Kidney tubule cell (primary cell): ENCODE measurements at regions not wholly inside any gene's neighbourhood (a gene's known extent, or its start where the extent isn't known, plus 50 kb on each side); places are given as distances from the start of the nearest gene placed in this dataset.
"Not testable (repeated sequence)": the region's sequence is repeated elsewhere in the genome, so short reads cannot be mapped to it uniquely, and the experiment has no call there.

Experiments
- DNase-seq: peaks from one replicate; pipeline ENCODE4 v3.0.0-alpha.2; 2018; ENCODE audit warnings: low spot score

DNA sequence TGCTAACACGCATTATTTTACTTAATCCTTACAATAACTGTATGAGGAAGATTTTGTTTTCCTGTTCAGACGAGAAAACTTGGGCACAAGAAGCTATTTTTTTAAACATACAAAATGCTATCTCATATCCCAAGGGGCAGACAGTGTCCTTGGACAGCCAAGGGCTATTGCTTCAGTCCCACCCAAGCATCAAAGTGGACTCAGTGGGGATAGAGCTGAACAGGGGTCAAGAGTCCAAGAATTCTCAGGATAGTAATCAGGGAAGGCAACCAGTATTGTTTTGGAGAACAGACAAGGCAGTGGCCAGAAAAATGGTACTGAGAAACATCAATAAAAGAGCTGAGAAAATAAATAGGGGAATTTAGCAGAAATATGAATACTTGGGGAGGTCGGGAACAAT, 465.7 kb downstream of the PLPP3 start:
- no peak for DNase-seq

DNA sequence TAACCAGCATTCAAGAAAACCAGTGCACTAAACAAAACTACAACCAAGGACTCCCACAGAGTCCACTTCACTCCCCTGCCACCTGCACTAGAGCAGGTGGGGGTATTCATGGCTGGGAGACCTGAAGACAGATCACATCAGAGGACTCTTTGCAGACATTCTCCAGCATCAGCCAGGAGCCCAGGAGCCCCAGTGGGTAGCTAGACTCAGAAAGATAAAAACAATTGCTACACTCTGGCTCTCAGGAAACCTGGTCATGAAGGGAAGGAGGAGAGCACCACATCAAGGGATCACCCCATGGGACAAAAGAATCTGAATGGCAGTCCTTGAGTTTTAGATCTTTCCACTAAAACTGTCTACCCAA, 472.1 kb downstream of the PLPP3 start:
- no peak for DNase-seq

DNA sequence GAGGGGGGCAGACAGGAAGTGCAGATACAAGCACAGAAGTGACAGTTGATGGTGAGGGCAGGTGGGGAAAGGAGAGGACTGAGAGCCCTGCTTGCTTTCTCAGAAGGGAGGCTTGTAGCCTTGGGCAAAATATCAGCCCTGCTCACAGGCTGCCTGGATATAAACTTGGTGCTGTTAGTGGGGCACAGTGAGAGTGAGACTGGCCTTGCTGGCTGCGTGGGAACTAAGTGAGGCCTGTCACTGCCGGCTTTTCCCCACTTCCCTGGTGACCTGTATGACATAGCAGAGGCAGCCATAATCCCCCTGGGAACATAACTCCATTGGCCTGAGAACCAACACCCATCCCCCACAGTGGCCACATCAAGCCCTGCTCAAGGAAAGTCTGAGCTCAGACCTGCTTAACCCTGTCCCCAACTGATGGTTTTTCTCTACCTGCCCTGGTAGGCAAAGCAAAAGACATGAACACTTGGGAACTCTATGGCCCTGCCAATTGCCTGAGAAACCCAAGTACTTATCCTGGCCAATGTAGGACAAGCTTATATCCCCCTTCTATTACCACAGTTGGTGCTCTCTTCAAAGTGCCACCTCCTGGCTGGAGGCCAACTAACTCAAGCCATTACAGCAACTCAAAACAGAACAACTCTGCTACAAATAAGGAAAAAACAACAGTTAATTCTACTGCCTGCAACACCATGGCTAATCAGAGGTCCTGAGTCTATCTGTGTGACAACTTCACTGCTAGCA, 472.7 kb downstream of the PLPP3 start:
- no peak for DNase-seq

DNA sequence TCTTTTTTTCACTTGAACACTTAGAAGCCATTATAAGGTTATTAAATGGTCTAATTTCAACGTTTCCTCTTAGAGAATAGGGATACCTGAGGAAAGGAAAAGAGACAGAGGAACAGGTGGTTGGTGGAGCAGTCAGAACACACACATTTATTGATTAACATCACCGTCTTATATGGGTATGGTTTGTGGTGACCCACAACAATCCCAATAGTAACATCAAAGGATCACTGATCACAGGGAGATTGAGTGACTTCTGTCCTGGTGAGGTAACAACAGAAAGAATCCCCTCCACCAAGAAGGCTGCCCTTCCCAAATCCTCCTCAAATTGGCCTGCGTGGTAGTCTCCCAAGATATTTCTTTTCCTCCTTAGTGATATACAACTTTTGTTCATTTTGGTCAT, 474.0 kb downstream of the PLPP3 start:
- DNase-seq = no peak

DNA sequence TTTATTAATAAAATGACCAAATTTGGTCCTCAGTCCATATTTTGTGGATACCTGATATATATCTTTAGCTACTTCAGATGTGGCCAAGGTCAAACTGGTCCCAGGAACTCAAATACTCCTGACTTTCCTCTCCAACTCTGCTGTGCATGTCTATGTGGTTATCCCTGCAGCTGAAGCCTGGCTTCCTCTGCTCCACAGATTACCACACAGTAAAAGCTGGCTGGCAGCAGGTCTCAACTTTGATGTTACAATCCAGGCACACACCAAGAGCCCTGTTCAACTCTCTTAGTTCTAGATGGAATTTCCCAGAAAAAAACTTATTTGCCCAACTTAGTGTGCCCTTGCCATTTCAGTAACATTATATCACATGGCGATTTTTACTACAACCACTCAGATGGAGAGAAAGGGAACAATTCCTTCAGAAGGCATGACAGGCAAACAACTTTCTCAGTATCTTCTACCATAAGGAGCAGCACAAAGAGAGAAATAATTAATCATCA, 479.5 kb downstream of the PLPP3 start:
- no peak for DNase-seq

DNA sequence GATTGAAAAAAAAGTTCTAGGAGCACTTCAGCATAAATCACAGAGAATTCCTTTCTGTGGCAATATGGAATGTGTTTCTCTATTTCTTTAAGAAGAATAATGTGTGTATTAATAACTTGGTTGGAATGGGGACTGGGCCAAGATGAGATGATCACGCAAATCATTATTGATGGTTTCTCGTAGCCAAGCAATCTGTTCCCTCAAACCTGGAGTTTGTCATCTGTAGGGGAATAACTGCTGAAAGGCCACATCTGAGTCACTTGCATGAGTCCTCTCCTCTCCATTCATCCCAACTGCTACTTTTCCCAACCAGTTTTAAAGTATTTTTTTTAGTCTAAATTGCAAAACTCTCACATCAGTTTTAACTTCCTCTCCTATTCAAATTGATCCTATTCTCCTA, 480.4 kb downstream of the PLPP3 start:
- no peak for DNase-seq

DNA sequence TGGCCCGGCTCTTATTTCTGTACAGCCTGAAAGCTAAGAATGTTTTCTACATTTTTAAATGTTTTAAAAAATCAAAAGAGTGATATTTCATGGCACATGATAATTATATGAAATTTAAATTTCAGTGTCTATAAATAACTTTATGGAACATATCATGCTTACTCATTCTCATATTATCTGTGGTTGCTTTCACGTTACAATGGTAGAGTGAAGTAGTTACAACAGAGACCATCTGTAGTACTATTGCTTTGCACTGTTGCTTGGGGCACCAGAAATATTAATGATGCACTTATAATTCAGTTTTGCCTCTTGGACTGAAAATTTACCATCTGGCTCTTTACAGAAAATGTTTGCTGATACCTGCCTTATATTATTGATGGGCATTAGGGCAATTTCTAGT, 481.6 kb downstream of the PLPP3 start:
- DNase-seq = no peak

DNA sequence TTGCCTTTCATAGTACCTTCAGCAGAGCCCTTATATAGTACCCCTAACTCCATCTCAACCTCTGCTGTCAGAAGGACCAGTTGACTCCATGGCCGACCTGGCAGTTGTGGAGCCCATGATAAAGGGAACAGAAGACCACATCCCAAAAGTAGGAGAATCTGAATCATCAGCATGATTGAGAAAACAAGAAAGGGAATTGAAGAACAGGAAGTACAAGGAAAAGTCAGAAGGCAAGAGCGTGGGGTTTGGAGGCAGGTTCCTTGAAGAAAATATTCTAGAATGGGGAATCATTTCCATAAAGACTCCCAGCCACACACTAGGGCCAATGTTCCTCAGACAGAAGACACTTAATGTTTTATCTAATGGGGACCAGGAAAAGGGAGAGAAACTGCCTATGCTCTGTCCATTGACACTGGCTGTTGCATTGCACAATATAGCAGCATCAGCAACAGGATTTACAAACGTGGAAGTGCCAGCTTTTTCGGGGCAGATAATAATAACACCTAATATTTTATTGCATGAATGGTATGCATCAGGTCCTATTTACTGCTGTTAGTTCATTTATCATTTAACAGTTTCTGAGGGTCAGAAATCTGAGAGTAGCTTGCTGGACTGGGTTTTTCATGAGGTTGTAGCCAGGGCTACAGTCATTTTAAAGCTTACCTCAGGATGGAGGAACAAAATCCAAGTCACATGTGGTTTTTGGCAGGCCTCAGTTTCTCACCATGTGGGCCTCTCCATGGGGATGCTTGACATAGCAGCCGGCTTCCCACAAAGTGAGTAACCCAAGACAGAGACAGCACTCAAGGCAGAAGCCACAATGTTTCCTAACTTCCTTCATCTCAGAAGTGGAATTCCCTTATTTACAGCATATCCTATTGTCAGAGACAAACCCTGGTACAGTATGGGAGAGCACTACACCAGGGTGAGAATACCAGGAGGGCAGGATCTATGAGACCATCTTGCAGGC, 483.4 kb downstream of the PLPP3 start:
- DNase-seq = peak; percentile 60

DNA sequence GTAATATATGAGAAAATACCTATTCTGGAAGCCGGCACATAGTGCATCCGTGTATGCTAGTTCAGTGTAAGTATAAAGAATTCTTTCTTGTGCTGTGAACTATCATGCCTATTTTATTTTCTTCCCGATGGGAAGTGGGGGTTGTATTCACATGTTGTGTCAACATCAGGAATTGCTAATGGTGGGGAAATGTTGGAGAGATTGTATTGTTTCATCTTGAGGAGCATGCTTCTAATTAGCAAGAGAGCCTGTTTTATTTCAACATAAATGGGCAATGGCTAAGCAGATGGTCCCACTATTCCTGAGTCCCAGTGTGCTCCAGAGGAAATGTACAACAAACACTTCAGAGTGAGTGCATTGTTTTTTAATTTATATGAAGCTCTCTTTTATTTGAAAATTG, 485.2 kb downstream of the PLPP3 start:
- DNase-seq = no peak

DNA sequence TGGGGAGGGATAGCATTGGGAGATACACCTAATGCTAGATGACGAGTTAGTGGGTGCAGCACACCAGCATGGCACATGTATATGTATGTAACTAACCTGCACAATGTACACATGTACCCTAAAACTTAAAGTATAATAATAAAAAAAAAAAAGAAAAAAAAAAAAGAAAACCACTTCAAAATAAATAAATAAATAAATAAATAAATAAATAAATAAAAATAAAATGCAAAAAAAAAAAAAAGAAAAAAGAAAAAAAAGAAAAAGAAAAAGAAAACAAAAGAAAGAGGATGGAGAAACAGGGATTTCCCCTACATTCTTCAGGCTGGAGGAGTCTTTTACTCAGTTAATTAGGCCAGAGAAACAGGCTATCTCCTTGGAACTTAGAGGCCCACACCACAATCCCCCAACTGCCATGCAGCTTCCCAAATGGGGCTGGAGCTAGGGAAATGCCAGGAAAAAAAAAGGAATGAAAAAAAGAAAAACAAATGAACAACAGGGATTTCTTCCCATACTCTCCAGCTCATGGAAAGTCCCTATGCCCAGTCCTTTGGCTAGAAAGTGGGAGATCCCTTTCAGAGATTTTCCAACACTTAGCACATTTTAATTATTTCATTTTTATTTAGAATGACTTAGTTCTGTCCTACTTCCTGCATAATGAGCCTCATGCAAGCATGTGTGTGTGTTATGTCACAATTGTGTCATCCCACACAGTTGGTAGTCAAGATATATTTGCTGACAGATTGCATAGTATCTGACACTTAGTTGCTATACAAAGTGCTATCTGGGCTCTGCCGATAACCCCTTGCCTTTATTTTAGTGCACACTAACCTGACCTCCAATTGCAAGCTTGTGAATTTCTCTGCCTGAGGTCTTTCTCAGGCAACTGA, 486.4 kb downstream of the PLPP3 start:
- DNase-seq = no peak

DNA sequence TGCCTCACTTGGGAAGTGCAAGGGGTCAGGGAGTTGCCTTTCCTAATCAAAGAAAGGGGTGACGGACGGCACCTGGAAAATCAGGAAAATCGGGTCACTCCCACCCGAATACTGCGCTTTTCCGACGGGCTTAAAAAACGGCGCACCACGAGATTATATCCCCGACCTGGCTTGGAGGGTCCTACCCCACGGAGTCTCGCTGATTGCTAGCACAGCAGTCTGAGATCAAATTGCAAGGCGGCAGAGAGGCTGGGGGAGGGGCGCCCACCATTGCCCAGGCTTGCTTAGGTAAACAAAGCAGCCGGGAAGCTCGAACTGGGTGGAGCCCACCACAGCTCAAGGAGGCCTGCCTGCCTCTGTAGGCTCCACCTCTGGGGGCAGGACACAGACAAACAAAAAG, 489.5 kb downstream of the PLPP3 start:
- not testable (repeated sequence) for DNase-seq

DNA sequence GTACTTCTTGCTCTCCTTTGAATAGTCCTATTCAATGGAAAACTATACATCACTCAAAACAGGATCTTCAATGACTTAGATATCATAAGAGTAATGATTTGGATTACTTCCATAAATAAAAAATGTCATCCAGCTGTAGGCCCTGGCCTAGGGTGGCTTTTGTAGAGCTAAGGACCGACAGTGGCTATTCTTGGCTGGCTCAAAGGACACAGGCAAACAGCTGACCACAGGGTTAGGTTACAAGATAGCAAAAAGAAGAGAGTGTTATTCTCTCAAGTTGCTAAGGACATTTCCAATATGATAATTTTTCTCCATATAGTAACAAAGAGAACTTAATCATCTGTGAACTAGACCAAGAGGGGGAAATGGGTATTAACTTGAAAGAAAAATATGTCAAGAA, 495.1 kb downstream of the PLPP3 start:
- no peak for DNase-seq

DNA sequence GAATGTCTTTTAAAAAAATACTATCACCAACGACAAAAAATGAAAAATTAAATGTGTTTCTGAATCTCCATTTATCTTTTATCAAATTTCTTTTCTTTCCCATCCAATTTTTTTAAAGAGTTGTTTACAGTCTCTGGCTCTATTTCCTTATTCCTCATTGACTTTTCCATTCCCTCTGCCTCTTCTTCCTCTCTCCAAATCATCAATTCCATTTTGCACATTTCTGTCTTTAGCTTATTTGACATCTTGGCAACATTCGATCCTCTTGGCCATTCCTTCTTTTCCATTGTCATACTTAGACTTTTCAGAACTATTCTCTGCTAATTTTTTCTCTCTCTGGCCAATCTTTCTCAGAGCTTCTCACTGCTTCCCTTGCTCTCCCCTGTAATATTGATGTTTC, 497.6 kb downstream of the PLPP3 start:
- DNase-seq = no peak

DNA sequence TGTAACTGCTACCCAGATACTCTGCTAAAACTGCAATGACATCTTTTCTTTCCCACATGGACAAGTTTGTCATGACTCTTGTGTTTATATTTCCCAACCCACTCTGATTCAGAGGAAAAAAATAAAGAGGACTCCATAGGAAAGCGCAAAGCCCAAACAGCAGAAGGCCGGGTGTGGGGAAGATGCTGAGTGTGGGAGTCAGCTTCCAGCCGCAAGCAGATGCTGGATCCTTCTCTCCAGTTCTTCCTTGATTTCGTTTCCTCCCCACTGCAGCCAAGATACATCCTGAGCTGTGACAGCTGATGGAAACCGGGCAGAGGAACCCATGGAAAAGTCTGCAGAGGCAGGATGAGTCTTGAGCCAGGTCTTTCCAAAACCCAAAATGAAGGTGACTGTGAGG, 498.2 kb downstream of the PLPP3 start:
- DNase-seq = no peak

DNA sequence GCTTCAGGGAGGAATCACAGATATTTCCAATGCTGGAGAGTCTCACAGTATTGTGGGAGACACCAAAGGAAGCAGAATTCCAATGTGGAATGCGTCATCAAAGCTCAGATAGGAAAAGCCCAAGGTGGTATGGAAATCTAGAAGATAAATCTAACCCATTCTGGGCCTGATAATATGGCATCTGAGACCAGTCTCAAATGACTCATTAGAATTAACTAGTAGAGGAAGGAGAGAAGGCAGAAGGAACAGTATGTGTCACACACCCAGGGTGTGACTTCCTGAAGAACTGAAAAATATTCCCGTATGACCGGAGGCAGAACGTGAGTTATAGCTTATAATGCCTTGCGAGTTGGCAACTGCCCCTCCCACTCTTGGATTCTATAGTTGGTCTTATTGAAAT, 499.2 kb downstream of the PLPP3 start:
- DNase-seq = no peak

DNA sequence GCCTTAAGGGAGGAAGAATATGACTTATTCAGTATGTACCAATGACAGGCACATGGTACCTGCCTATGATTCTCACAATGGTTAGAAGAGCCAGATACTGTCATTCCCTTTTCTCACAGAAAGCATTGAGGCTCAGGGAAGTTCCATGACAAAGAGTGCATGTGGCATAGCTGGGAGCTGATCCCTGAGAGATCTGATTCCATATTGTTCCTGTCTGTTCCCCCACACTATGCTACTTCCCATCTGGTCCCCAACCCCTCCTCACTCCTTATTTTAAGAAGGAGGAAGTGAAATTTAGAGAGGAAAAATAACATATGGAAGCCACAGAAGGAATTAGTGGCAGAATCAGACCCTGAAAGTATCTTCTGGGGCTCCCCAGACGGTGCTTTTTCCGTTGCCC, 500.0 kb downstream of the PLPP3 start:
- DNase-seq = no peak

DNA sequence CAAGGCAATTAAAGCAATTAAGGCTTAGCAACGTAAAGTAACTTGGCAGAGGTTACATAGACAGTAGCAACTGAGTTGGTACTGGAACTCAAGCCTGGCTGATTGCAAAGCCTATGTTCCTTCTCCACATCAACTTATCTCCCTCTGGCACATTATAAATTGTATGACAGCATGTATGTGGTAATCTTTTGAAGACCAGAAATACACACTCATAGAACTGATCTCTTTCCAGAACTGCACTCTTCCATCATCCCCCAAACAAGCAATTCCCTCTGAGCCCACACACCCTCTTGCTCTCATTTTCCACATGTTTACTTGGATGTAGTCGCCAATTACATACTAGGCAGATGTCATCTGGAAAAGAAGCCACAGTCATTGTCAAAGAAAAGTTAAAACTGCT, 502.2 kb downstream of the PLPP3 start:
- DNase-seq = no peak

DNA sequence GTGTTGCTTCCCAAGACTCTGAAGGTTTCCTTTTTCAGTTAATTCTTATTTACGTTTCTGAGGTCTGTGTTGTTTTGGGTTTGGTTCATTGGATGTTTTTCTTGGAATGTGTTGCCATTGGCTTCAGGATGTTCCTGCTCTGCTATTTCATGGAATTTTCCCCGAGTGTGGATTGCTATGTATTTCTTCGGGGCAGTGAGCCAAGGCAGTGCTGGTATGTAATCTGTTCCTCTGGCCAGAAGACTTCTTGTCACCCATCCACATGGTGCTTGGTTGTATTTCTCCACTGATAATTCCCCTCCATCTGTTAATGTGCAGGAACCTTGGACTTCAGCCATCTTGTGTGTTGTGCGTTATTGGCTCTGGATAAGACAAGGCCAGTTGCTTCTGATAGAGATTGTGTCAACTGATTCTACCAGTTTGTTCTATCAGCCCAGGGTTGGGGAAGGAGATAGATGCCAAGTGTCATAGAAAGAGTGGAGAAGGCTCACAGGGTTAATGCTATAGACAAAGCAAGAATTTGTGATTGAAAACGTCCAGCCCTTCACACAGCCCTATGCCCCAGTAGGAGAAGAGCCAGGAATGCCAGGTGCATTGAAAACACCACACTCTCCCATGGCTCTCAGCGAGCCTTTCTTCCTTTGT, 505.2 kb downstream of the PLPP3 start:
- DNase-seq = no peak

DNA sequence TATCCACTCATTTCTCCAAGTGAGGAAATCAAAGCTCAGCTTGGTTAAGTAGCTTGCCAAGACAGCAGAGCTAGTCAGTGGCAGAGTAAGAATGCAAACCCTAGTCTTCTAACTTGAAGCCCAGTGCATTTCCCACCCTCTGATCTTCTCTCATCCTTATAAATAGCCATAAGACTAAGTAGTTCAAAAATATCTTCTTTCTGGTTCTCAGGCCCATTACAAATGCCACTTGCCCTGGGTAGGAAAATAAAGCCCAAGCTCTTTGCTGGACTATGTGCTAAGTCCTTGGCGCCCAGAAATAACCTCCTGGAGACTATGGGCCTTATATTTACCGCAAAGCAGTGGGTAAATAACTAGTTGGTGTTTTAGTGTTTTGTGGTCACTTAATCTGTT, 505.8 kb downstream of the PLPP3 start:
- DNase-seq = no peak

DNA sequence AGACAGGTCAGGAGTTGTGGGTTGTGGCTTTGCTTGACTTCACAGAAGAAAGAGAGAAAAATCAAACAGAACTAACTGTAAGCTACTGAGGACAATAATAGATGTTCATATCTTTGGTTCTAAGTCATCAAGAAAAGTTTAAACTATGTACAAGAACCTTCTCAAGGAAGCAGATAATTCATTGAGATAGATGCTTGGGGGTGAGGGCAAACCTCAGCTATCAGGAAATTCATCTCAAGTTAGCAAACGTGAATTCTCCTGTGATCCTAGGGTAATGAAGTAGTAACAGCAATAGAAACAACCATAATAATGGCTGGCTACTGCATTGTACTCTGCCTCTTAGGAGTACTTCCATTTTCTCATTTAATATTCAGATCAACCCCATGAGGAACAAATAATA, 506.2 kb downstream of the PLPP3 start:
- no peak for DNase-seq

DNA sequence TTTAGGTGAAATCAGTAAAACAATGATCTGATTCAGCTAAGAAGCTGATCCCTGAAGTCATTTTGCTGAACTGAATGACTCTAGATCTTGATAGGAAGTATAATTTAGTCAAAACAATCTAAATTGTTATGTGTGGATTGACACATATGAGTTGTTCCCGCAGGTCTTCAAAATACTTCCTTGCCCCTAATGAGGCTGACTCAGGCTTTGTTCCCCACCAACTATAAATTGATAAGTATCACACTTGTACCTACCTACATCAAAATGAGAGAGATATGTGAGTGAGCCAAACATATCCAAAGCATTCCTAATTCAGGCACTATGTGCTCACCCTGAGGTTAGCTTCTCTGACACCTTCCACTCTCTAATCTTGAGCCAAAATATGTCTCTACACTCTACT, 507.1 kb downstream of the PLPP3 start:
- no peak for DNase-seq

DNA sequence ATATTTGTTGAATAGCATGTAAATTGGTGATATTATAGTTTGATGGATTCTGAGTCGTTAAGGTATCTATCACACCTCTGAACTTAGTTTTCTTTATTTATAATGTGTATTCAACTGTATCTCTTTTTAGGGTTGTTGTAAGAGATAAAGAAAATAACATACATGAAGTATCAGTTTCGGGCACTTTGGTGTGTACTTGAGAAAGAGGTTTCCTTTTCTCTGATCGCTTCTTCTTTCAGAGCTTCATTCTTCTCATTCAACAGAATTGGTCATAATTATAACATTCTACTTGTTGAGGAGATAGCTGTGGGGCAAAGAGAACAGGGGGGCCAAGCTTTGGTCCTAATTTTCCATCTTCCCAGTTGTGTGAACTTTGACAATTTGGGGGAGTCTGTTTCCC, 508.0 kb downstream of the PLPP3 start:
- no peak for DNase-seq
